ENCODE measurements at regions not wholly inside any gene's neighbourhood (a gene's known extent, or its start where the extent isn't known, plus 50 kb on each side); places are given as distances from the start of the nearest gene placed in this dataset.
A peak's percentile ranks its signal among the peaks of the same experiment; 100 is the strongest.

- Histone ChIP-seq H3K9me3 (ENCODE audit: insufficient read depth, low read length, severe bottlenecking) (no peaks in the 10 kb centered on the region), H4K20me1 (ENCODE audit: insufficient read depth, low read length) (no peaks in the 10 kb centered on the region), H3K27me3 (ENCODE audit: insufficient read depth, low read length, poor library complexity) (no peaks in the 10 kb centered on the region), H3K27ac (ENCODE audit: low read length) (no peak overlapping the region), H3K36me3 (ENCODE audit: insufficient read depth, low read length) (no peaks in the 10 kb centered on the region), H3K4me2 (ENCODE audit: insufficient read depth, low read length) (no peak overlapping the region), H2AFZ (ENCODE audit: low read depth, low read length) (no peak overlapping the region), H3K79me2 (ENCODE audit: insufficient read depth, low read length) (no peaks in the 10 kb centered on the region), H3K9ac (ENCODE audit: low read depth, low read length) (no peak overlapping the region), H3K4me1 (ENCODE audit: insufficient read depth, low read length) (no peaks in the 10 kb centered on the region), H3K4me3 (ENCODE audit: low read depth in 1 of 2, low read length in 2 of 2) (no peak overlapping the region)
- no peak for ATAC-seq (ENCODE audit: insufficient read depth, low read depth)
- TF ChIP-seq CTCF (IDR thresholded peaks at IDR 0.05; ENCODE audit: borderline replicate concordance, extremely low read depth, low read length, poor library complexity, severe bottlenecking) = no peak
- TF ChIP-seq EZH2 (IDR thresholded peaks at IDR 0.05; ENCODE audit: borderline replicate concordance, low read depth, low read length, severe bottlenecking) = no peak
- no peak for DNase-seq
Measured at GRCh38 chr1:223037845-223038244, 105.2 kb downstream of the TLR5 start.

GRCh38 chr1:223038288-223039006 lies 104.6 kb downstream of the TLR5 start:
- DNase-seq = peak; percentile 6
- Histone ChIP-seq H3K4me2 (ENCODE audit: insufficient read depth, low read length) (no peak overlapping the region), H3K9me3 (ENCODE audit: insufficient read depth, low read length, severe bottlenecking) (no peaks in the 10 kb centered on the region), H4K20me1 (ENCODE audit: insufficient read depth, low read length) (no peaks in the 10 kb centered on the region), H3K4me1 (ENCODE audit: insufficient read depth, low read length) (no peaks in the 10 kb centered on the region), H3K4me3 (ENCODE audit: low read depth in 1 of 2, low read length in 2 of 2) (no peak overlapping the region), H3K36me3 (ENCODE audit: insufficient read depth, low read length) (no peaks in the 10 kb centered on the region), H3K27me3 (ENCODE audit: insufficient read depth, low read length, poor library complexity) (no peaks in the 10 kb centered on the region), H2AFZ (ENCODE audit: low read depth, low read length) (no peak overlapping the region), H3K27ac (ENCODE audit: low read length) (no peak overlapping the region), H3K79me2 (ENCODE audit: insufficient read depth, low read length) (no peaks in the 10 kb centered on the region), H3K9ac (ENCODE audit: low read depth, low read length) (no peak overlapping the region)
- ATAC-seq (ENCODE audit: insufficient read depth, low read depth) = peak; percentile 50; the same call in 1 of the 3 replicates
- TF ChIP-seq CTCF (IDR thresholded peaks at IDR 0.05; ENCODE audit: borderline replicate concordance, extremely low read depth, low read length, poor library complexity, severe bottlenecking) = no peak
- no peak for TF ChIP-seq EZH2 (IDR thresholded peaks at IDR 0.05; ENCODE audit: borderline replicate concordance, low read depth, low read length, severe bottlenecking)

- H3K4me2 ChIP-seq (ENCODE audit: insufficient read depth, low read length) = no peak overlapping the region
- no peaks in the 10 kb centered on the region for H3K27me3 ChIP-seq (ENCODE audit: insufficient read depth, low read length, poor library complexity)
- no peak overlapping the region for H3K9ac ChIP-seq (ENCODE audit: low read depth, low read length)
- no peaks in the 10 kb centered on the region for H3K36me3 ChIP-seq (ENCODE audit: insufficient read depth, low read length)
- H4K20me1 ChIP-seq (ENCODE audit: insufficient read depth, low read length) = no peaks in the 10 kb centered on the region
- peaks cover 2% of the 10 kb centered on the region for H3K9me3 ChIP-seq (ENCODE audit: insufficient read depth, low read length, severe bottlenecking)
- no peak overlapping the region for H3K4me3 ChIP-seq (ENCODE audit: low read depth in 1 of 2, low read length in 2 of 2)
- no peak overlapping the region for H3K27ac ChIP-seq (ENCODE audit: low read length)
- TF ChIP-seq EZH2 (IDR thresholded peaks at IDR 0.05; ENCODE audit: borderline replicate concordance, low read depth, low read length, severe bottlenecking) (no peak), CTCF (IDR thresholded peaks at IDR 0.05; ENCODE audit: borderline replicate concordance, extremely low read depth, low read length, poor library complexity, severe bottlenecking) (no peak)
- no peaks in the 10 kb centered on the region for H3K79me2 ChIP-seq (ENCODE audit: insufficient read depth, low read length)
- no peak for ATAC-seq (ENCODE audit: insufficient read depth, low read depth)
- no peak for DNase-seq
- H2AFZ ChIP-seq (ENCODE audit: low read depth, low read length) = no peak overlapping the region
- no peaks in the 10 kb centered on the region for H3K4me1 ChIP-seq (ENCODE audit: insufficient read depth, low read length)
Measured at GRCh38 chr1:223039990-223040389, 103.1 kb downstream of the TLR5 start.

Data from DND-41 (cell line).